K562 (cell line): ENCODE measurements at regions not wholly inside any gene's neighbourhood (a gene's known extent, or its start where the extent isn't known, plus 50 kb on each side); places are given as distances from the start of the nearest gene placed in this dataset.

Source experiments
- BCL6 ChIP-seq: fragments of 250-450 bp; sonication (Bioruptor Pico); IDR thresholded peaks from 2 replicates; pipeline ENCODE4 v1.4.0; 2020
- CEBPZ ChIP-seq: fragments of 150-350 bp; IDR thresholded peaks from 2 replicates; pipeline ENCODE4 v1.6.1; 2014; ENCODE audit warnings: low read depth, mild to moderate bottlenecking, low read length, borderline replicate concordance
- CXXC5 ChIP-seq: fragments of 250-450 bp; sonication (Bioruptor Pico); IDR thresholded peaks from 2 replicates; pipeline ENCODE4 v1.8.0; 2022; ENCODE audit warnings: inconsistent platforms, mild to moderate bottlenecking, moderate library complexity
- EZH2 ChIP-seq: IDR thresholded peaks from 2 replicates; pipeline ENCODE4 v1.6.1; 2012; ENCODE audit warnings: low read depth, mild to moderate bottlenecking, inconsistent platforms, low read length, borderline replicate concordance
- MIER1 ChIP-seq: fragments of 450-650 bp; IDR thresholded peaks from 2 replicates; pipeline ENCODE4 v1.6.1; 2016; ENCODE audit warnings: antibody characterized with exemption, mild to moderate bottlenecking, low read depth
- PHB ChIP-seq: fragments of 250-450 bp; sonication (Bioruptor Pico); IDR thresholded peaks from 2 replicates; pipeline ENCODE4 v1.5.0; 2021
- RAD21 ChIP-seq, 2 experiments: fragments of 250-450 bp in 1 of 2; fragments of 450-650 bp in 1 of 2; sonication (Bioruptor Pico) in 1 of 2; formaldehyde crosslinking in 1 of 2; IDR thresholded peaks in 1 of 2; conservative IDR thresholded peaks in 1 of 2; 2 replicates each; pipeline versions ENCODE4 v1.4.0 to v1.8.0; 2020 to 2022; ENCODE audit warnings: mild to moderate bottlenecking in 2 of 2, moderate library complexity in 1 of 2
- SMARCE1 ChIP-seq: fragments of 450-650 bp; IDR thresholded peaks from 2 replicates; pipeline ENCODE4 v1.7.1; 2016; ENCODE audit warnings: mild to moderate bottlenecking
- STAT5A ChIP-seq: IDR thresholded peaks from 2 replicates; pipeline ENCODE4 v1.6.1; 2012; ENCODE audit warnings: low read length, inconsistent platforms, borderline replicate concordance
- THAP7 ChIP-seq: fragments of 250-450 bp; sonication (Bioruptor Pico); IDR thresholded peaks from 2 replicates; pipeline ENCODE4 v1.5.0; 2021
- ZNF146 ChIP-seq: IDR thresholded peaks from one replicate; pipeline ENCODE4 v1.6.1; 2018; ENCODE audit warnings: missing compliant biosample characterization; ENCODE audit not compliant: unreplicated experiment
- ZNF184 ChIP-seq: sonication (generic); formaldehyde crosslinking; IDR thresholded peaks from 2 replicates; pipeline ENCODE4 v1.5.0; 2020; ENCODE audit warnings: missing genetic modification reagents
- ZNF212 ChIP-seq: fragments of 450-650 bp; formaldehyde crosslinking; IDR thresholded peaks from 2 replicates; pipeline ENCODE4 v1.4.0; 2020; ENCODE audit warnings: mild to moderate bottlenecking
- ZNF3 ChIP-seq: fragments of 250-450 bp; sonication (Bioruptor Pico); IDR thresholded peaks from 2 replicates; pipeline ENCODE4 v1.5.0; 2021; ENCODE audit warnings: mild to moderate bottlenecking, moderate library complexity
- ZNF318 ChIP-seq, 2 experiments: fragments of 450-650 bp; IDR thresholded peaks; 2 replicates each; pipeline ENCODE4 v1.6.1; 2016; ENCODE audit warnings: mild to moderate bottlenecking in 2 of 2, borderline replicate concordance in 1 of 2, low read depth in 1 of 2, moderate library complexity in 1 of 2
- ZSCAN32 ChIP-seq: fragments of 450-650 bp; formaldehyde crosslinking; IDR thresholded peaks from 2 replicates; pipeline ENCODE4 v1.4.0; 2020; ENCODE audit warnings: mild to moderate bottlenecking, moderate library complexity

- no peak for TF ChIP-seq CEBPZ
- TF ChIP-seq SMARCE1 = peak; percentile 100
- TF ChIP-seq CXXC5 (CRISPR knock-in tag) = peak; percentile 85
- TF ChIP-seq ZNF146 = no peak
- no peak for TF ChIP-seq EZH2
- TF ChIP-seq PHB (CRISPR knock-in tag) = no peak
- peak in 1 of 2 experiments; percentile 12; a peak in 1 of 4 replicates for TF ChIP-seq RAD21 (CRISPR knock-in tag; conservative IDR thresholded peaks at IDR 0.05 in 1 of 2, IDR thresholded peaks at IDR 0.05 in 1 of 2)
- no peak for TF ChIP-seq ZNF184 (CRISPR knock-in tag)
- TF ChIP-seq BCL6 (CRISPR knock-in tag) = no peak
- TF ChIP-seq STAT5A = no peak; the same call in 1 of the 2 replicates
- no peak for TF ChIP-seq ZSCAN32 (CRISPR knock-in tag)
- no peak for TF ChIP-seq ZNF3
- TF ChIP-seq THAP7 (CRISPR knock-in tag) = no peak
- TF ChIP-seq ZNF212 (CRISPR knock-in tag) = no peak
- TF ChIP-seq MIER1 = no peak
- peak in 1 of 2 experiments; percentile 98; a peak in 2 of 4 replicates for TF ChIP-seq ZNF318 (IDR thresholded peaks at IDR 0.05; ENCODE audit: borderline replicate concordance in 1 of 2, low read depth in 1 of 2)
Observed at GRCh38 chr6:90369024-90369519, 72.4 kb upstream of the BACH2 start (continued).
